ENCODE measurements at regions not wholly inside any gene's neighbourhood (a gene's known extent, or its start where the extent isn't known, plus 50 kb on each side); places are given as distances from the start of the nearest gene placed in this dataset.

DNA sequence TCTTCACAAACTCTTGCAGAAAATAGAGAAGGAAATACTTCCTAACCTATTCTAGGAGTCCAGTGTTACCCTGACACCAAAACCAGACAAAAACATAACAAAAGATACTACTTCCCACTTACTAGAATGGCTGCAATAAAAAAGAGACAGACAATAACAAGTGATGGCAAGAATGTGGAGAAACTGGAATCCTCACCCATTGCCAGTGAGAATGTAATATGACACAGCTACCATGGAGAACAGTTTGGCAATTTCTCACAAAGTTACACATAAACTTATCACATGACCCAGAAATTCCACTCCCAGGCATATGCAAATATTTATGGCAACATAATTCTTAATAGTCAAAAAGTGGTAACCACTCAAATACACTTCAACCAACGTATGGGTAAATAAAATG is 209.8 kb upstream of the CTAGE1 start:
- Histone ChIP-seq H4K20me1 (ENCODE audit: insufficient read depth, low read length) (no peaks in the 10 kb centered on the region), H3K9me3 (ENCODE audit: insufficient read depth, low read length, severe bottlenecking) (no peaks in the 10 kb centered on the region), H2AFZ (ENCODE audit: low read depth, low read length) (no peak overlapping the region), H3K36me3 (ENCODE audit: insufficient read depth, low read length) (no peaks in the 10 kb centered on the region), H3K79me2 (ENCODE audit: insufficient read depth, low read length) (no peaks in the 10 kb centered on the region), H3K27ac (ENCODE audit: low read length) (no peak overlapping the region), H3K4me3 (ENCODE audit: low read depth in 1 of 2, low read length in 2 of 2) (no peak overlapping the region), H3K4me1 (ENCODE audit: insufficient read depth, low read length) (no peaks in the 10 kb centered on the region), H3K4me2 (ENCODE audit: insufficient read depth, low read length) (no peak overlapping the region), H3K9ac (ENCODE audit: low read depth, low read length) (no peak overlapping the region), H3K27me3 (ENCODE audit: insufficient read depth, low read length, poor library complexity) (no peaks in the 10 kb centered on the region)
- TF ChIP-seq EZH2 (IDR thresholded peaks at IDR 0.05; ENCODE audit: borderline replicate concordance, low read depth, low read length, severe bottlenecking), result no peak
- TF ChIP-seq, protein P1, sequence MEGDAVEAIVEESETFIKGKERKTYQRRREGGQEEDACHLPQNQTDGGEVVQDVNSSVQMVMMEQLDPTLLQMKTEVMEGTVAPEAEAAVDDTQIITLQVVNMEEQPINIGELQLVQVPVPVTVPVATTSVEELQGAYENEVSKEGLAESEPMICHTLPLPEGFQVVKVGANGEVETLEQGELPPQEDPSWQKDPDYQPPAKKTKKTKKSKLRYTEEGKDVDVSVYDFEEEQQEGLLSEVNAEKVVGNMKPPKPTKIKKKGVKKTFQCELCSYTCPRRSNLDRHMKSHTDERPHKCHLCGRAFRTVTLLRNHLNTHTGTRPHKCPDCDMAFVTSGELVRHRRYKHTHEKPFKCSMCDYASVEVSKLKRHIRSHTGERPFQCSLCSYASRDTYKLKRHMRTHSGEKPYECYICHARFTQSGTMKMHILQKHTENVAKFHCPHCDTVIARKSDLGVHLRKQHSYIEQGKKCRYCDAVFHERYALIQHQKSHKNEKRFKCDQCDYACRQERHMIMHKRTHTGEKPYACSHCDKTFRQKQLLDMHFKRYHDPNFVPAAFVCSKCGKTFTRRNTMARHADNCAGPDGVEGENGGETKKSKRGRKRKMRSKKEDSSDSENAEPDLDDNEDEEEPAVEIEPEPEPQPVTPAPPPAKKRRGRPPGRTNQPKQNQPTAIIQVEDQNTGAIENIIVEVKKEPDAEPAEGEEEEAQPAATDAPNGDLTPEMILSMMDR (IDR thresholded peaks at IDR 0.05; ENCODE audit: borderline replicate concordance, extremely low read depth, low read length, poor library complexity, severe bottlenecking), result no peak
- DNase-seq, result no peak
- no peak for ATAC-seq (ENCODE audit: insufficient read depth, low read depth)

DNA sequence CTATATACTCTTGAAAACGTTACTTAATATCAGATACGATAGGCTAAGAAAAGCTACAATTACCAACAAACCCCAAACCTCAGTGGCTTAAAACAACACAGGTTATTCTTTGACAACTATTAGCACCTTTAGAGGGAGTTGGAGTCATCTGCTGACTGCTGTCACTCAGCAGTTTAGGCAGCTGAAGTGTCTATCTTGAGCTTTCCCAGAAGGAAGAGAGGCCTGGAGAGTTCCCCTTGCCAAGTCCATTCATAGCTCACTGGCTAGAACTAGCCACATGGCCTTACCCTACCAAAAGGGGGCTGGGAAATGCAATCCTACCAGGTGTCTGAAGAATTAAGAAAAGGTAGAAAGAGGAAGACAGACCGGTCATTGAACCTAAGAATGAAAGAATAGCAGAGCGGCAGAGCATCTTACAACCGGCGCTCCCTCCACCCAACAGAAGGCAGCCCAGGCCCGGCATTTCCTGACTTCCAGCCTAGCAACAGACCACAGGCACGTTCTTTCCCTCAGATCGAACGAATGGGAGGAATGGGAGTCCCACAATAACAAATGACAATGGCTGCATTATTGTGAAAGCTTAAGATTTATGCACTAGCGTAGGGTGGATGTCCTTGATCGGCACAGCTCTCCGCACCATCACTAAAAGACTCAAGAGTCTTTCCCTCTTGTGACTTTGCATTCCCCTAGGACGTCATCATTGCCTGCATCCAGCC is 211.2 kb upstream of the CTAGE1 start:
- Histone ChIP-seq H3K4me2 (ENCODE audit: insufficient read depth, low read length) (no peak overlapping the region), H3K27ac (ENCODE audit: low read length) (no peak overlapping the region), H3K79me2 (ENCODE audit: insufficient read depth, low read length) (no peaks in the 10 kb centered on the region), H3K9ac (ENCODE audit: low read depth, low read length) (no peak overlapping the region), H3K36me3 (ENCODE audit: insufficient read depth, low read length) (no peaks in the 10 kb centered on the region), H2AFZ (ENCODE audit: low read depth, low read length) (no peak overlapping the region), H3K9me3 (ENCODE audit: insufficient read depth, low read length, severe bottlenecking) (no peaks in the 10 kb centered on the region), H4K20me1 (ENCODE audit: insufficient read depth, low read length) (no peaks in the 10 kb centered on the region), H3K27me3 (ENCODE audit: insufficient read depth, low read length, poor library complexity) (no peaks in the 10 kb centered on the region), H3K4me3 (ENCODE audit: low read depth in 1 of 2, low read length in 2 of 2) (no peak overlapping the region), H3K4me1 (ENCODE audit: insufficient read depth, low read length) (no peaks in the 10 kb centered on the region)
- no peak for DNase-seq
- no peak for ATAC-seq (ENCODE audit: insufficient read depth, low read depth)
- TF ChIP-seq, protein P1 (IDR thresholded peaks at IDR 0.05; ENCODE audit: borderline replicate concordance, extremely low read depth, low read length, poor library complexity, severe bottlenecking), result no peak
- TF ChIP-seq EZH2 (IDR thresholded peaks at IDR 0.05; ENCODE audit: borderline replicate concordance, low read depth, low read length, severe bottlenecking), result no peak

- H2AFZ ChIP-seq (ENCODE audit: low read depth, low read length), result no peak overlapping the region
- no peaks in the 10 kb centered on the region for H3K36me3 ChIP-seq (ENCODE audit: insufficient read depth, low read length)
- no peak overlapping the region for H3K27ac ChIP-seq (ENCODE audit: low read length)
- DNase-seq (no peak), ATAC-seq (ENCODE audit: insufficient read depth, low read depth) (no peak)
- H3K4me2 ChIP-seq (ENCODE audit: insufficient read depth, low read length), result no peak overlapping the region
- TF ChIP-seq, protein P1 (IDR thresholded peaks at IDR 0.05; ENCODE audit: borderline replicate concordance, extremely low read depth, low read length, poor library complexity, severe bottlenecking), result no peak
- TF ChIP-seq EZH2 (IDR thresholded peaks at IDR 0.05; ENCODE audit: borderline replicate concordance, low read depth, low read length, severe bottlenecking), result no peak
- H3K9me3 ChIP-seq (ENCODE audit: insufficient read depth, low read length, severe bottlenecking), result peaks cover 1% of the 10 kb centered on the region
- H4K20me1 ChIP-seq (ENCODE audit: insufficient read depth, low read length), result no peaks in the 10 kb centered on the region
- no peaks in the 10 kb centered on the region for H3K79me2 ChIP-seq (ENCODE audit: insufficient read depth, low read length)
- H3K27me3 ChIP-seq (ENCODE audit: insufficient read depth, low read length, poor library complexity), result no peaks in the 10 kb centered on the region
- H3K4me3 ChIP-seq (ENCODE audit: low read depth in 1 of 2, low read length in 2 of 2), result no peak overlapping the region
- no peak overlapping the region for H3K9ac ChIP-seq (ENCODE audit: low read depth, low read length)
- no peaks in the 10 kb centered on the region for H3K4me1 ChIP-seq (ENCODE audit: insufficient read depth, low read length)
Measured at GRCh38 chr18:22630980-22631379, 213.3 kb upstream of the CTAGE1 start.

All from DND-41 (cell line).